Heart left ventricle (tissue), 16 donors: ENCODE measurements at regions not wholly inside any gene's neighbourhood (a gene's known extent, or its start where the extent isn't known, plus 50 kb on each side); places are given as distances from the start of the nearest gene placed in this dataset.

ENCODE experiments used
- ATAC-seq, 4 donors: fragments of 200-7000 bp; cut with Tn5 transposase; one replicate each; pipeline ENCODE4 v1.9.1; 2020 to 2022; ENCODE audit warnings: moderate library complexity in 4 of 4, mild to moderate bottlenecking in 3 of 4, moderate number of reproducible peaks in 1 of 4
- DNase-seq, 5 donors: peaks; one replicate each; pipeline ENCODE4 v3.0.0-alpha.2; 2020
- H3K27ac ChIP-seq, 12 donors: fragments of 200-600 bp; sonication (generic) in 4 of 12; one replicate each; pipeline versions ENCODE4 v1.5.0 to v1.8.0; 2016 to 2022; ENCODE audit warnings: mild to moderate bottlenecking in 2 of 12
- H3K27me3 ChIP-seq, 9 donors: fragments of 200-600 bp; sonication (generic) in 2 of 9; one replicate each; pipeline versions ENCODE4 v1.5.1 to v1.8.0; 2016 to 2022; ENCODE audit warnings: mild to moderate bottlenecking in 3 of 9
- H3K36me3 ChIP-seq, 9 donors: fragments of 200-600 bp; sonication (generic) in 2 of 9; one replicate each; pipeline versions ENCODE4 v1.5.0 to v1.8.0; 2018 to 2022; ENCODE audit warnings: mild to moderate bottlenecking in 2 of 9
- H3K4me1 ChIP-seq, 12 donors: fragments of 200-600 bp; sonication (generic) in 4 of 12; one replicate each; pipeline versions ENCODE4 v1.5.0 to v1.8.0; 2016 to 2022; ENCODE audit warnings: mild to moderate bottlenecking in 3 of 12
- H3K4me3 ChIP-seq, 12 donors: fragments of 200-600 bp; sonication (generic) in 4 of 12; one replicate each; pipeline versions ENCODE4 v1.5.0 to v1.8.0; 2017 to 2022; ENCODE audit warnings: mild to moderate bottlenecking in 9 of 12, moderate library complexity in 4 of 12
- H3K9me3 ChIP-seq, 12 donors: fragments of 200-600 bp; sonication (generic) in 4 of 12; one replicate each; pipeline versions ENCODE4 v1.5.0 to v1.8.0; 2016 to 2022; ENCODE audit warnings: mild to moderate bottlenecking in 1 of 12
- CTCF ChIP-seq, 12 donors: fragments of 200-600 bp; sonication (generic) in 4 of 12; IDR thresholded peaks; one replicate each; pipeline versions ENCODE4 v1.5.0 to v1.8.0; 2018 to 2022; ENCODE audit warnings: antibody characterized with exemption in 12 of 12, mild to moderate bottlenecking in 5 of 12
- POLR2A ChIP-seq, 2 donors: fragments of 450-650 bp; IDR thresholded peaks; one replicate each; pipeline ENCODE4 v1.6.1; 2017; ENCODE audit warnings: antibody characterized with exemption in 2 of 2, mild to moderate bottlenecking in 2 of 2, moderate library complexity in 2 of 2
- WGBS, 4 donors: extraction: QIAGEN DNeasy Blood & Tissue Kit in 2 of 4; methylation state at CpG; one replicate each; pipeline versions ENCODE4 v1.1.5 to v1.1.7; 2013 to 2018; 5-methylcytosine and 5-hydroxymethylcytosine counted together
- intact Hi-C, 10 donors: fragments of 100-400 bp; cut with DNase I; formaldehyde crosslinking; loops; one replicate each; pipeline versions ENCODE4 v1.11.1 to v1.14.2; 2022
- donor health status: ischemic (EF 13 %, LVEDD 7.1; RV severe dilation, severe dysfunction).
- donor health status: healthy with polysubstance abuse.
- donor health status: DM: no; HTN: yes; CAD: no.
- donor health status: DM: no; HTN: no; CAD: no.
- donor health status: ischemic (EF 25% LVEDD 6.9; RV normal size, moderate dysfunction).
- donor health status: ischemic (EF 25% LVEDD 5.7; RV mildly dilated, moderate dysfunction).
- donor health status: healthy.
- donor health status: DM: yes; HTN: yes; CAD: no.
- donor health status: ischemic (EF 35%, LVEDD 5.7; RV mildly dilated, moderate dysfunction).
- donor health status: nonischemic (EF 11% LVEDD 7.7; RV severe dilation, severe dysfunction).
- donor health status: DM: yes; HTN: yes; CAD: no.
- donor health status: PGD.
- donor health status: ischemic (EF 29% LVEDD 5.4; RV normal size, mild dysfunction).
- donor health status: nonischemic (EF 23%, LVEDD 6.1; RV moderate dilation, normal function).

- no peak for DNase-seq
- H3K4me1 ChIP-seq = no peaks in the 10 kb centered on the region
- TF ChIP-seq POLR2A (IDR thresholded peaks at IDR 0.05) (no peak), CTCF (IDR thresholded peaks at IDR 0.05) (no peak)
- no peaks in the 10 kb centered on the region for H3K36me3 ChIP-seq
- no peak overlapping the region for H3K4me3 ChIP-seq
- intact Hi-C loops = no loop called here
- no peak for ATAC-seq
- no peaks in the 10 kb centered on the region for H3K9me3 ChIP-seq
- 39 to 67% (median 54%) methylated on average over 7 of the region's 7 CpGs for WGBS, 4 donors
- no peaks in the 10 kb centered on the region for H3K27me3 ChIP-seq
- no peak overlapping the region for H3K27ac ChIP-seq
These were observed 68.8 kb downstream of the SPANXN4 start for GRCh38 chrX:143094417-143095023.
